Smooth muscle cell (in vitro differentiated cells): ENCODE measurements at regions not wholly inside any gene's neighbourhood (a gene's known extent, or its start where the extent isn't known, plus 50 kb on each side); places are given as distances from the start of the nearest gene placed in this dataset.

Source experiments
- DNase-seq: peaks from one replicate; lab custom pipeline; 2025; ENCODE audit not compliant: unreplicated experiment; lab: John Stamatoyannopoulos, UW
- H2AFZ ChIP-seq: fragments of 200-600 bp; sonication (generic); 2 replicates; pipeline ENCODE4 v1.6.0; 2016; ENCODE audit warnings: antibody characterized with exemption, low read depth, mild to moderate bottlenecking
- H3F3A ChIP-seq: fragments of 200-600 bp; sonication (generic); 2 replicates; pipeline ENCODE4 v1.6.0; 2017; ENCODE audit warnings: antibody characterized with exemption, low read depth
- H3K27ac ChIP-seq: fragments of 200-600 bp; sonication (generic); 2 replicates; pipeline ENCODE4 v1.5.1; 2016; ENCODE audit warnings: low read depth, mild to moderate bottlenecking
- H3K27me3 ChIP-seq: fragments of 200-600 bp; sonication (generic); 2 replicates; pipeline ENCODE4 v1.6.1; 2016; ENCODE audit warnings: low read depth, mild to moderate bottlenecking
- H3K36me3 ChIP-seq: fragments of 200-600 bp; sonication (generic); 2 replicates; pipeline ENCODE4 v1.5.1; 2016; ENCODE audit warnings: low read depth
- H3K4me1 ChIP-seq: fragments of 200-600 bp; sonication (generic); 2 replicates; pipeline ENCODE4 v1.5.1; 2016; ENCODE audit warnings: low read depth
- H3K4me2 ChIP-seq: fragments of 200-600 bp; sonication (generic); 2 replicates; pipeline ENCODE4 v1.6.0; 2016; ENCODE audit warnings: mild to moderate bottlenecking
- H3K4me3 ChIP-seq: fragments of 200-600 bp; sonication (generic); 2 replicates; pipeline ENCODE4 v1.5.1; 2016; ENCODE audit warnings: mild to moderate bottlenecking
- H3K79me2 ChIP-seq: fragments of 200-600 bp; sonication (generic); 2 replicates; pipeline ENCODE4 v1.6.0; 2016; ENCODE audit warnings: low read depth, mild to moderate bottlenecking
- H3K9ac ChIP-seq: fragments of 200-600 bp; sonication (generic); 2 replicates; pipeline ENCODE4 v1.6.0; 2016; ENCODE audit warnings: low read depth
- H3K9me3 ChIP-seq: fragments of 200-600 bp; sonication (generic); replicated peaks from 2 replicates; pipeline ENCODE4 v1.5.1; 2016; ENCODE audit warnings: low read depth
- H4K20me1 ChIP-seq: fragments of 200-600 bp; sonication (generic); 2 replicates; pipeline ENCODE4 v1.6.0; 2016; ENCODE audit warnings: low read depth
- CTCF ChIP-seq: fragments of 200-600 bp; sonication (generic); IDR thresholded peaks from 2 replicates; pipeline ENCODE4 v1.5.1; 2017; ENCODE audit warnings: borderline replicate concordance, mild to moderate bottlenecking, antibody characterized with exemption; ENCODE audit not compliant: insufficient read depth, poor library complexity, severe bottlenecking
- WGBS: methylation state at CpG from one replicate; pipeline ENCODE4 v1.1.7; 2016; ENCODE audit warnings: low lambda C conversion rate; 5-methylcytosine and 5-hydroxymethylcytosine counted together

DNA sequence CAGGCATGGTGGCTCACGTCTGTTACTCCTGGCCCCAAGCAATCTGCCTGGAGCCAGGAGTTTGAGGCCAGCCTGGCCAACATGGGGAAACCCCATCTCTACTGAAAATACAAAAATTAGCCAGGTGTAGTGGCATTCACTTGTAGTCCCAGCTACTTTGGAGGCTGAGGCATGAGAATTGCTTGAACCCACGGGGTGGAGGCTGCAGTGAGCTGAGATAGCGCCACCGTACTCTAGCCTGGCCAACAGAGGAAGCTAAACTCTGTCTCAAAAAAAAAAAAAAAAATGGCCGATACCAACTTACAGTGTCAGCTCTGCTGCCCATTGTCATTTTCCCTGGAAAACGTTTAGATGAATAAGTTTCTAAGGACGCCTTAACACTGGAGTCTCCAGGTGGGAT, 489.9 kb downstream of the TFAP2A start:
- H3K4me2 ChIP-seq = no peak overlapping the region
- H3K27me3 ChIP-seq = no peaks in the 10 kb centered on the region
- H3K27ac ChIP-seq = no peak overlapping the region
- no peak for DNase-seq
- H3K9ac ChIP-seq = no peak overlapping the region
- no peaks in the 10 kb centered on the region for H3K4me1 ChIP-seq
- H3K79me2 ChIP-seq = no peaks in the 10 kb centered on the region
- no peaks in the 10 kb centered on the region for H3K36me3 ChIP-seq
- WGBS = 87% methylated on average over 7 of the region's 7 CpGs
- H3F3A ChIP-seq = no peaks in the 10 kb centered on the region
- no peak overlapping the region for H2AFZ ChIP-seq
- no peak overlapping the region for H3K4me3 ChIP-seq
- TF ChIP-seq CTCF = no peak
- H3K9me3 ChIP-seq = no peaks in the 10 kb centered on the region
- no peaks in the 10 kb centered on the region for H4K20me1 ChIP-seq

DNA sequence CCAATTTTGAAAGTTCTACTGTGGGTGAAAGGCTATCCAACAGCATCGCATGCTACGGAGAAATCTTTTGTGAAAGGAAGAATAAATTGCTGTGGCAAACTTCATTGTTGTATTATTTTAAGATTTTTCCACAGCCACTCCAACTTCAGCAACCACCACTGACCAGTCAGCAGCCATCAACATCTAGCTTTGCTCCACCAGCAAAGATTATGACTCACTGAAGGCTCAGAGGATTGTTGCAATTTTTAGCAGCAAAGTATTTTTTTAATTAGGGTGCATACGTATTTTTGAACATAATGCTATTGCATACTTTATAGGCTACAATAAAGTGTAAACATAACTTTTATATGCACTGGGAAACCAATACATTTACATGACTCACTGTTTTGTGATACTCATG, 493.5 kb downstream of the TFAP2A start:
- TF ChIP-seq CTCF = no peak
- Histone ChIP-seq H3K36me3 (no peaks in the 10 kb centered on the region), H3F3A (no peaks in the 10 kb centered on the region), H4K20me1 (no peaks in the 10 kb centered on the region), H2AFZ (no peak overlapping the region), H3K27me3 (no peaks in the 10 kb centered on the region), H3K79me2 (no peaks in the 10 kb centered on the region), H3K9ac (no peak overlapping the region), H3K4me2 (no peak overlapping the region), H3K4me3 (no peak overlapping the region), H3K4me1 (no peaks in the 10 kb centered on the region), H3K27ac (no peak overlapping the region), H3K9me3 (no peaks in the 10 kb centered on the region)
- no peak for DNase-seq
- 91% methylated on average over 3 of the region's 3 CpGs for WGBS

- WGBS = 93% methylated on average over 5 of the region's 5 CpGs
- no peak for TF ChIP-seq CTCF
- no peak overlapping the region for H3K27ac ChIP-seq
These were observed 499.9 kb downstream of the TFAP2A start for GRCh38 chr6:9914951-9915350.

DNA sequence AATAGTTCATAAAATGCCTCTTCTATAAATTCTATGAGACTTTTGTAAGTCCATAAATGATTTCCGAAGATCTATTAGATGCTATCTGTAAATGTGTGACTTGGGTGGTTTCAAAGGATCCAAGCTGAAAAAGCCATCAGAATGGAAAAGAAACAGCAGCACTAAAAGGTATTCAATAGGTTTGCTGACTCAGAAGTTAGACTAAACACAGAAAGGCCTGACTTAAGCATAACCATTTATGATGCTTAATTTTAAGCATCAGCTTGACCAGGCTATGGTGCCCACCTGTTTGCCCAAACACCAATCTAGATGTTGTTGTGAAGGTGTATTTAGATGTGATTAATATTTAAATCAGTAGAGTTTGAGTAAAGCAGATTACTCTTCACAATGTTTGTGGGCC, 513.5 kb downstream of the TFAP2A start:
- no peaks in the 10 kb centered on the region for H4K20me1 ChIP-seq
- no peak overlapping the region for H3K9ac ChIP-seq
- no peaks in the 10 kb centered on the region for H3K27me3 ChIP-seq
- no peak overlapping the region for H3K27ac ChIP-seq
- no peaks in the 10 kb centered on the region for H3K9me3 ChIP-seq
- TF ChIP-seq CTCF = no peak
- H3F3A ChIP-seq = no peaks in the 10 kb centered on the region
- 88% methylated on average over 1 of the region's 1 CpG for WGBS
- H2AFZ ChIP-seq = no peak overlapping the region
- DNase-seq = no peak
- H3K4me3 ChIP-seq = no peak overlapping the region
- no peak overlapping the region for H3K4me2 ChIP-seq
- H3K36me3 ChIP-seq = no peaks in the 10 kb centered on the region
- no peaks in the 10 kb centered on the region for H3K79me2 ChIP-seq
- H3K4me1 ChIP-seq = no peaks in the 10 kb centered on the region

More at GRCh38 chr6:9914951-9915350, 499.9 kb downstream of the TFAP2A start:
- H2AFZ ChIP-seq = no peak overlapping the region
- H3K27me3 ChIP-seq = no peaks in the 10 kb centered on the region
- no peaks in the 10 kb centered on the region for H4K20me1 ChIP-seq
- H3K9me3 ChIP-seq = no peaks in the 10 kb centered on the region
- no peaks in the 10 kb centered on the region for H3K36me3 ChIP-seq
- H3K9ac ChIP-seq = no peak overlapping the region
- H3K4me1 ChIP-seq = no peaks in the 10 kb centered on the region
- no peak overlapping the region for H3K4me3 ChIP-seq
- H3K79me2 ChIP-seq = no peaks in the 10 kb centered on the region
- no peak overlapping the region for H3K4me2 ChIP-seq
- H3F3A ChIP-seq = no peaks in the 10 kb centered on the region
- DNase-seq = no peak
